Cardiac muscle cell (in vitro differentiated cells and primary cell): ENCODE measurements at regions not wholly inside any gene's neighbourhood (a gene's known extent, or its start where the extent isn't known, plus 50 kb on each side); places are given as distances from the start of the nearest gene placed in this dataset.
"Not testable (repeated sequence)": the region's sequence is repeated elsewhere in the genome, so short reads cannot be mapped to it uniquely, and the experiment has no call there.

Experiments used
- DNase-seq, 2 donors: peaks; one replicate each; pipeline versions ENCODE4 v3.0.0 to v3.0.0-alpha.2; 2010 to 2017; ENCODE audit warnings: low read depth in 1 of 2, low spot score in 1 of 2
- H3K27ac ChIP-seq: fragments of 200-600 bp; sonication (generic); 2 replicates; pipeline ENCODE4 v1.5.1; 2016
- H3K27me3 ChIP-seq: fragments of 200-600 bp; sonication (generic); 2 replicates; pipeline ENCODE4 v1.6.0; 2016; ENCODE audit warnings: control low read depth
- H3K36me3 ChIP-seq: fragments of 200-600 bp; sonication (generic); 2 replicates; pipeline ENCODE4 v1.5.1; 2016; ENCODE audit warnings: control low read depth
- H3K4me1 ChIP-seq: fragments of 200-600 bp; sonication (generic); 2 replicates; pipeline ENCODE4 v1.8.1; 2017; ENCODE audit warnings: low read depth, mild to moderate bottlenecking, mixed run types
- H3K4me3 ChIP-seq: fragments of 200-600 bp; sonication (generic); 2 replicates; pipeline ENCODE4 v1.5.1; 2016; ENCODE audit warnings: mild to moderate bottlenecking
- H3K9me3 ChIP-seq: fragments of 200-600 bp; sonication (generic); 2 replicates; pipeline ENCODE4 v1.5.1; 2017; ENCODE audit warnings: low read depth, mild to moderate bottlenecking, control low read depth
- TF ChIP-seq, protein P1 (sequence below): IDR thresholded peaks from 2 replicates; pipeline ENCODE4 v1.5.1; 2012; ENCODE audit warnings: low read depth, mild to moderate bottlenecking, low read length

DNA sequence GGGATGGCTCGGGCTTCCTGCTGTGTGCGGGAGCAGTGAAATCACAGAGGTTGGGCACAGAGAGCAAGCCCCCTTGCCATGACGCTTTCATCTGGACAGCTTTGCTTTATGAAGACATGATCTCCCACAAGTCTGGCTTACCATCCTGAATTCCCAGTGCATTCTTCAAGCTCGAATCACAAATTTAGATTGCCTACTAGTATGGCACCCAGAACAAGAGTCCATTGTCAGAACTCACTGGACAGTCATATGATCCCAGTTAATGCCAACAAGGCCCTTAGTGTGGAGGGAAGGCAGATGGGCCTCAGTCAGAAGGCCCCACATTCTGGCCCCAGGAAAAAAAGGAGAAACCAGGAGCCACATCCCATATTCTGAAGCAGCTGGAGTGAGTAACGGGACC lies 147.3 kb upstream of the FOXQ1 start:
- no peaks in the 10 kb centered on the region for H3K36me3 ChIP-seq
- H3K27me3 ChIP-seq, result no peaks in the 10 kb centered on the region
- no peak for DNase-seq
- TF ChIP-seq, protein P1, sequence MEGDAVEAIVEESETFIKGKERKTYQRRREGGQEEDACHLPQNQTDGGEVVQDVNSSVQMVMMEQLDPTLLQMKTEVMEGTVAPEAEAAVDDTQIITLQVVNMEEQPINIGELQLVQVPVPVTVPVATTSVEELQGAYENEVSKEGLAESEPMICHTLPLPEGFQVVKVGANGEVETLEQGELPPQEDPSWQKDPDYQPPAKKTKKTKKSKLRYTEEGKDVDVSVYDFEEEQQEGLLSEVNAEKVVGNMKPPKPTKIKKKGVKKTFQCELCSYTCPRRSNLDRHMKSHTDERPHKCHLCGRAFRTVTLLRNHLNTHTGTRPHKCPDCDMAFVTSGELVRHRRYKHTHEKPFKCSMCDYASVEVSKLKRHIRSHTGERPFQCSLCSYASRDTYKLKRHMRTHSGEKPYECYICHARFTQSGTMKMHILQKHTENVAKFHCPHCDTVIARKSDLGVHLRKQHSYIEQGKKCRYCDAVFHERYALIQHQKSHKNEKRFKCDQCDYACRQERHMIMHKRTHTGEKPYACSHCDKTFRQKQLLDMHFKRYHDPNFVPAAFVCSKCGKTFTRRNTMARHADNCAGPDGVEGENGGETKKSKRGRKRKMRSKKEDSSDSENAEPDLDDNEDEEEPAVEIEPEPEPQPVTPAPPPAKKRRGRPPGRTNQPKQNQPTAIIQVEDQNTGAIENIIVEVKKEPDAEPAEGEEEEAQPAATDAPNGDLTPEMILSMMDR, result no peak
- no peak overlapping the region for H3K4me3 ChIP-seq
- no peak overlapping the region for H3K27ac ChIP-seq
- H3K4me1 ChIP-seq, result peaks cover 6% of the 10 kb centered on the region
- H3K9me3 ChIP-seq, result no peaks in the 10 kb centered on the region

DNA sequence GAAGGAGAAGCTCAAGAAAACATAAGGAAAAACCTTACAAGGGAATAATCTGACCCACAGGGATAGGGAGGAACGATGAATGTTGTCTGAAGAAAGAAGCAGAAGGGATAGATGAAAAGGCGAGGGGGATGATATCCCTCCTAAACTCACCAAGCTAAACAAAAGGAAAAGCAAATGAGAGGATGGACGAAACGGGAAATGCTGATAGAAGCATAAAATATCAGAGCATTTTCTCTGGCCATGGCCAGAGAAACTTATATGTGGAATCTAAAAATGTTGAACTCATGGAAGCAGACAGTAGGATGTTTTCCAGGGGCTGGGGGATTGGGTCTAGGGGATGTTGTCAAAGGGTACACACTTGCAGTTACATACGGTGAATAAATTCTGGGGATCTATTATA lies 148.4 kb upstream of the FOXQ1 start:
- Histone ChIP-seq H3K4me1 (peaks cover 6% of the 10 kb centered on the region), H3K9me3 (no peaks in the 10 kb centered on the region), H3K27me3 (no peaks in the 10 kb centered on the region), H3K4me3 (no peak overlapping the region), H3K36me3 (no peaks in the 10 kb centered on the region), H3K27ac (no peak overlapping the region)
- no peak for DNase-seq
- TF ChIP-seq, protein P1, result no peak

DNA sequence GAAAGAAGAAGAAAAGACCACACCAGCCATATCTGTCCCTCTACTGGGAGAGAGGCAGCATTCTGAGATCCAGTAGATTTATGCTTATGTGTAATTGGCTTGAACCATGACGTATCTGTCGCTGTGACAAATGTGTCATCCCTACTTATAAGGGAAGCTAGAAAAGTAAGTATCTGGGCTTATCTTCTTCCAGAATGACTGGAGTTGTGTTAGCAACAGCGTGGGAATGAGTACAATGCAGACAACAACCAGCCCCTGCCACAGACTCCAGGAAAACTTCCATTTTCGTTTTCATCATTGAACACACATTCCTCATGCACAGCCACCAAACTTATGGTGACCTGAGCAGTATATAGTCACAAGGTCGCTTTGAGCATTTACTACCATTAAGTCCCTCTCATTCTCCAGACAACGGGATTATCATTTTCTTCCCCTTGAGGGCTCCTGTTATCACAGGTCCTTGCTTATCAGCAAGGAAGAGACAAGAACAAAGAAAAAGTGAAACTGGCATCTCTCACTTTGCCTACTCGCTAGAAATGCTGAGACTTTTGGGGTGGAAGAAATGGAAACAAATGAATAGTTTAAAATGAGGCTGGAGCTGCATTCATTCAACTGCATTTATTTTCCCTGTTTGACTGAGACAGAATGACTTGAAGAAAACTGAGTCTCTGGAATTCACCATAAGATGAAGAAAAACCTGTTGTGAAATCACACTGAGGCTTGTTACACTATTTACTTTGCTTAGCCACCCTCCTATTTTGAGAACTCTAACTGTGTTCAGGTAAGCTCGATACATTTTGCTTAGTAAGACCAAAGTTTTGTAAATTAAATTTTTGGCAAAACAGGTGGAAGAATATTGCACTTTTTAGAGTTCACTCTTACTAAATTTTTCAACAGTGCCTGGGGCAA lies 149.3 kb upstream of the FOXQ1 start:
- H3K4me1 ChIP-seq, result peaks cover 6% of the 10 kb centered on the region
- H3K27ac ChIP-seq, result no peak overlapping the region
- H3K9me3 ChIP-seq, result no peaks in the 10 kb centered on the region
- H3K36me3 ChIP-seq, result no peaks in the 10 kb centered on the region
- DNase-seq, result peak in 1 of 2 donors; percentile 6
- no peak overlapping the region for H3K4me3 ChIP-seq
- TF ChIP-seq, protein P1, result no peak
- no peaks in the 10 kb centered on the region for H3K27me3 ChIP-seq

DNA sequence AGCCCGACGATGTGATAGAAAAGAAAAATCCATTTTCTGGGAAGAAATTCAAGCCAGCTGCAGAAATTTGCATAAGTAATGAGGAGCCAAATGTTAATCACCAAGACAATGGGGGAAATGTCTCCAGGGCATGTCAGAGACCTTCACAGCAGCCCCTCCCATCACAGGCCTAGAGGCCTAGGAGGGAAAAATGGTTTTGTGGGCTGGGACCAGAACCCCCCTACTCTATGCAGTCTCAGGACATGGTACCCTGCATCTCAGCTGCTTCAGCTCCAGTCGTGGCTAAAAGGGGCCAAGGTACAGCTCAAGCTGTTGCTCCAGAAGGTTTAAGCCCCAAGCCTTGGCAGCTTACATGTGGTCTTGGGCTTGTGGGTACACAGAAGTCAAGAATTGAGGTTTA lies 155.5 kb upstream of the FOXQ1 start:
- not testable (repeated sequence) for H3K4me1 ChIP-seq

DNA sequence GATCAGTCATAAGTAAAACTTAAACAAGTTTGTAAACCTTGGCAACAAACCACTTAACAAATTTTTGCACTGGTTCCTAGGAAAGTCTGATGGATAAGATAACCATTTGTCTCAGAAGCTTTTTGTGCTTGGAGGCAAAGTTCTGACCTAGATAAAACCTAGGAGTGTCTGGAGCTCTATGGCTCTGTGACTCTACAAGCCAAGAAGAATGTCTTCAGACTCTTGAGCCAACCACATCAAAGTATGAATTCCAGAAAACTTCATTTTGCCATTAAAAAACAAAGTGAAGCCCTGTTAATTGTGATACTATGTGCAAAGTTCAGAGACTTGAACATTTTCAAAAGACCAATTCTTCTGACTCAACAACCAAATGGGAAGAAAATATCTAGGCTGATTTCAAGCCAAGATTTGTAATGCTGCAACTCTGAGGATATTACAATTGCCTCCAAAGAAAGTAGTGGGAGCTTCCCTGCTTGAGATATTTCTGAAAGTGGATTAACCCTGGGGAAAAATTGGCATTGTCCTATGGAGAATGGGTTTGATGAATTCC lies 158.1 kb upstream of the FOXQ1 start:
- Histone ChIP-seq H3K9me3 (no peaks in the 10 kb centered on the region), H3K36me3 (no peaks in the 10 kb centered on the region), H3K27me3 (peaks cover 2% of the 10 kb centered on the region), H3K27ac (no peak overlapping the region), H3K4me1 (no peaks in the 10 kb centered on the region), H3K4me3 (no peak overlapping the region)
- no peak for DNase-seq
- TF ChIP-seq, protein P1, result no peak

More for the DNA sequence above, 155.5 kb upstream of the FOXQ1 start:
- not testable (repeated sequence) for DNase-seq, H3K9me3 ChIP-seq, H3K36me3 ChIP-seq, H3K27me3 ChIP-seq, H3K27ac ChIP-seq, H3K4me3 ChIP-seq

DNA sequence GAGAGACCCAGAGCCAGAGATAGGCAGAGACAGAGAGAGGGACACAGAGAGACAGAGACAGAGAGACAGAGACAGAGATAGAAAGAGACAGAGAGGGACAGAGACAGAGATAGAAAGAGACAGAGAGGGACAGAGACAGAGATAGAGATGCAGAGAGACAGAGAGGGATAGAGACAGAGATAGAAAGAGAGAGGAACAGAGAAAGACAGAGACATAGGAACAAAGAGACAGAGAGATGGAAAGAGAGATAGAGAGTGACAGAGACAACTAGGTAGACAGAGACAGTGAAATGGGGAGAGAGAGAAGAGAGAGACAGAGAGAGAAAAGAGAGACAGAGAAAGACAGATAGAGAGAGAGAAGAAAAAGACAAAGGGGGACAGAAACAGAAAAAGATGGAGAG lies 165.4 kb upstream of the FOXQ1 start:
- DNase-seq, result no peak
- Histone ChIP-seq H3K27ac (no peak overlapping the region), H3K36me3 (no peaks in the 10 kb centered on the region), H3K4me1 (no peaks in the 10 kb centered on the region), H3K9me3 (no peaks in the 10 kb centered on the region), H3K27me3 (peaks cover 2% of the 10 kb centered on the region), H3K4me3 (no peak overlapping the region)
- TF ChIP-seq, protein P1, result no peak
